HG03571 (cell line): ENCODE measurements at regions not wholly inside any gene's neighbourhood (a gene's known extent, or its start where the extent isn't known, plus 50 kb on each side); places are given as distances from the start of the nearest gene placed in this dataset.
"Not testable (repeated sequence)": the region's sequence is repeated elsewhere in the genome, so short reads cannot be mapped to it uniquely, and the experiment has no call there.

ENCODE experiments used
- ATAC-seq: cut with Tn5 transposase; IDR thresholded peaks from one replicate; pipeline ENCODE4 v1.9.1; 2021; ENCODE audit not compliant: unreplicated experiment

GRCh38 chr5:174612686-174613085, 111.7 kb upstream of the MSX2 start:
- ATAC-seq = no peak

DNA sequence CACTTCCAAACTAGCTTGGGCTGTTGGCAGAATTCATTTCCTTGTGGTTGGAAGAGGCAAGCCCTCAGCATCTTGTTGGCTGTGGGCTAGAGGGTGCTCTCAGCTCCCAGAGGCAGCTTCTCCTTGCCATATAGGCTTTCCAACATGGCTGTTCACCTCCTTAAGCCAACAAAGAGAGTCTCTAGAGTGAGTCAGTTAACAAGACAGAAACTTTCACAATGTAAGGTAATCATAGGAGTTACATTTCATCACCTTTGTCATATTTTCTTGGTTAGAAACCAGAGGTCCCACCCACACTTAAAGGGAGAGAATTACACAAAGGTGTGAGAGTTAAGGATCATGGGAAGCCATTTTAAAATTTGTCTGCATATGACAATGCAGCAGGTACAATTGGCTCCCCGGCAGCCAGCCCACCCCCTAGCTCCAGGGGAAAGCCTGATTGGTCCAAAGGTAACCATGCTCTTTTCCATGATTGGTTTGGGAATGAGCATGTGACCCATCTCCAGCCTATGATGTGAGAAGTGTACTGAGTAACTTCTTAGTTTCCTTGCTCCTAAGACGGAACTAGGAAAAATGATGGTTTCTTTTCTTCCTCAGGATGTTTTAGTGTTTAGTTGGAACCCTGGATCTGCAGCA, 109.8 kb upstream of the MSX2 start:
- ATAC-seq = no peak

- ATAC-seq = no peak
Measured at GRCh38 chr5:174616036-174616435, 108.3 kb upstream of the MSX2 start.

GRCh38 chr5:174617285-174617684, 107.1 kb upstream of the MSX2 start:
- ATAC-seq = no peak

GRCh38 chr5:174617910-174618309, 106.5 kb upstream of the MSX2 start:
- ATAC-seq = no peak

DNA sequence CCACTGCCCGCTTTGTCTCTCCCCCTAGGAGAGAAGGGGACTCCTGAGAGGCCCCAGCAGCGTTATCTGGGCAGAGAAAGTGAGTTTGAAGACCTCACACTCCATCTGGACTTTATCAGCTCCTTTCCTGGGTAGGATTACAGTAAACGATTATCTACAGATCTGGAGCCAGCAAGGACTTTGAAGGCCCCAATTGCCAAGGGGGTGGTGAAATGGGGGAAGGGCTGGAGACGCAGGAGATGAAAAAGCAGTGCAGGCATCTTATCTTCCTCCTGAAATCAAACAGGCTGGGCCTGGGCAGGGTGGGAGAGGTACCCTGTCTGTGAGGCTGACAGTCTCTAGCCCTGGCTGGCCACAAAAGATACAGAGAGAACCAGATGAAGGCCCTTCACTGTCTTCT, 105.8 kb upstream of the MSX2 start:
- no peak for ATAC-seq

- no peak for ATAC-seq
Measured at GRCh38 chr5:174622067-174622466, 102.3 kb upstream of the MSX2 start.

GRCh38 chr5:174623018-174623417, 101.4 kb upstream of the MSX2 start:
- ATAC-seq = no peak

DNA sequence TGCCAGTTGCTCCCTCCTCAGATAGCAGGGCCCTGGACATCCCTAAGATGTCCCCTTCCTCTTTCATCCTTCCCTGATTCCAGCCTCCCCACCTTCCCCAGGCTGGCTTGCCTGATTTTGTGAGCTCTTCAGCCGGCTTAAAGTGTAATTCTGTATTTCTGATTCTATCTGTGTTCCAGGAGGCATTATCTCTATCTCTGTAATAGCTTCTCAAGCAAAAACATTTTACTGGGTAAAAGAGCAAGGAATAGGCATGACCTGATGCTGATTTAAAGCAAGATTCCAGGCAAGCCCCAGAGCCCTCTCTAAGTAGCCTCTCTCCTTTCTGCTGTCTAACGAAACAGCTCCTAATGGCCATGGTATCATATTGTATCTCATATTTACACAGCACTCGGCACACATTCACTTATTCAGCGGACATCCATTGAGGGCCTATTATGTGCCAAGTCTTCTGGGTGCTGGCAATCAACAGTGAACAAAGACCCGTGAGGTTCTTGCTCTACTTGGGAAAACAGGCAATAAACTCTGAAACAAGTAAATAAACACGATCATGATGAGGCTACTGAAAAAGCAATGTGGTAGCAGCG, 100.9 kb upstream of the MSX2 start:
- no peak for ATAC-seq

DNA sequence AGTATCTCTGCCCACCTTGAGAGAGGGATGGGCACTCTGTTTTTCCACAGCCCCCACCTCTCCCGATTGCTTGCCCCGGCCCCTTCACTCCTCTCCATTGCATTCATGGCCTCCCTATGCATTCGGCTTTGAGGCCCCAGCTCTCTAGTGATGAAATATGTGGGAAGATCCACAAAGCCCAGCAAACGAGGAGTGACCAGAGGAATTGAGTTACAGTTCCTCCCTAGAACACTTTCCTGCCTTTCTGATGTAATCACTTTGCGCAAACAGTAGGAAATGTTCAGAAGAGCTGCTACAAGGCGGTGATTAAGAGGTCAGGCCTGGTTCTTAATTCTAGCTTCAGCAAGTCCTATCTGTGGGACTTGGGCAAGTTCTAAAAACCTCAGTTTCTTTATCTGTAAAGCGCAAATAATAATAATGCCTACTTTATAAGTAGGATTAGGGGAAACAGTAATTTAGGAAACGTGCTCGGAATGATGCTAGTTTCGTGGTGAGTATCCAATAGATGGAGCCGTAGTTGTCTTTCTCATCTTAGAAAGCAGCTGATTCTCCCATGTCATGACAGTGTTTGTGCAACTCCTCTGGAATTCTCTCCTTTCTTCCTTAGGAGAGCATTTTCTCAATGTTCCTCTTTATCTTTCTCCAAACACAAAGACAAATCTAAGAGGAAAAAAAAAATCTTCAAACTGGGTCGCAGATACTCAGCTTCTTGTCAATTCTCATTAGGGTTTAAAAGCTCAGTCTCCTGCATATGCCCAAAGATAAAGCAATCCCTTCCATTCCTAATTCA, 99.5 kb upstream of the MSX2 start:
- ATAC-seq = no peak

DNA sequence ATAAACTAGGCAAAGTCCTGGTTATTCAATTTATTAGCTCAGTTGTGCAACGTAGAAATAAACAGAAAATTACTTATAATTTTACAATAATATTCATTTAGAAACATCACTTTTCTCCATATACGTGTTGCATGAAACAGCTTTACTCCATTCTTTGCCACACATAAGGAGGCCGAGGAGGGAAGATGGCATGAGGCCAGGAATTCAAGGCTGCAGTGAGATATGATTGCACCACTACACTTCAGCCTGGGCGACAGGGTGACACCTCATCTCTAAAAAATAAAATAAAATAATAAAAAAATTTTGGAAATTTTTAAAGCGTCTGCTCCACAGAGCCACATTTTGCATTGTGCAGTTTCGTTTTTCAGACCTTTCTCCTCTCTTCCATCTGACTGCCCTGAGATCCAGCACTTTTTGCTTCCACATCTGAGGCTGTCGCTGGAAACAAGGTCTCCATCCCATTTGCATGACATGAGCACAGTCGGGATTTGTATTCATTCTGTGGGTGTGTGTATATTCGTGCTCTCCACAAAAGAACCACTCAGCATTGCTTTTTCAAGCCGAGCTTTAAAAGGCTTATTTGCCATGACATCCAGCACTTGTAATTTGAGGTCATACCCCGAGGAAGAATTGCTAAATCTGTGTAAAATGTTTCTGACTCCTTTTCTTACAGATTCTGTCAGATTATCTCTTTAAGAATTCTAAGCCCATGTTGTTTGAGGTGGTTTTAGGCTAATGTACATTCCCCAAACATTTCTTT, 98.6 kb upstream of the MSX2 start:
- no peak for ATAC-seq

DNA sequence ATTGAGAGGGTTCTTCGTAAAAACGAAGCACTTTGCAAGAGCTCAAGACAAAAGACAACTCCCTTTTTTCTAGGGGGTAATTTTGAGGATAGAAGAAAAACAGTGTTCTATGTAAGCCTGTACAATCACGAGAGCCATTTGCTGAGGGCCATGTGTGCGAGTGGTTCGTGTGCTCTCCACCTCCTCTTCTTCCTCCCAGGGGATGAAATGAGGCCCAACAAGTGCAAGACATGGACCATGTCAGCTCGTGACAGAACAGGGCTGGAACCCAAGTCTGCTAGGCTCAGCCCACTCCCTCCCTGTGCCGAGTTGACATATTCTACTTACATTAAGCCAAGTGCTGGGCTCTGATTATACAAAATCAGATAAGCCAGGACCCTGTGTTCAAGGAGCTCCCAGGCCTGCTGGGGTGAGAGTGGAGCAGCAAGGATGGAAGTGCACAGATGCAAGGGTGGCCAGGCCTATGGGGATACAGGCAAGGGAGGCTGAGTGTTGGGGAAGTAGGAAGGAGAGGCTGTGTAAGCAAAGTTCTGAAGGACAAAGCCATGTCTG, 97.9 kb upstream of the MSX2 start:
- ATAC-seq = no peak

- no peak for ATAC-seq
Measured at GRCh38 chr5:174636094-174636493, 88.3 kb upstream of the MSX2 start.

- no peak for ATAC-seq
Measured at GRCh38 chr5:174642816-174643405, 81.5 kb upstream of the MSX2 start.

DNA sequence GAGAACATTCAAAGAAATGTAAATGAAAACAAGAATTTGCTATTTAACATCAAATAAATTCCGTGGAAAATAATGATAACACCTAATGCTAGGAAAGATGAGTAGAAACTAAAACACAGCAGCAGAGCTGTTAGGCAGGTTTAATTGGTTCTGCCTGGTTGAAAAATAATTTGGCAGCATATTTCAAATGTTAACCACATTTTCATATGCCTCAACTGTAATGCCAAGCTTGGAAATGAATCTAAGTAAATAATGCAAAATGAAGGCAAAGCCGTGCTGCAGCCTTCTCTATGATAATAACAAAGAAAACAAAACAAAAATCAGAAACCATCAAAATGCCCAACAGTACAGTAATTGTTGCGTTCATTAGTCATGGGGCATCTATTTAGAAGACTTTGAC, 79.9 kb upstream of the MSX2 start:
- ATAC-seq = no peak

DNA sequence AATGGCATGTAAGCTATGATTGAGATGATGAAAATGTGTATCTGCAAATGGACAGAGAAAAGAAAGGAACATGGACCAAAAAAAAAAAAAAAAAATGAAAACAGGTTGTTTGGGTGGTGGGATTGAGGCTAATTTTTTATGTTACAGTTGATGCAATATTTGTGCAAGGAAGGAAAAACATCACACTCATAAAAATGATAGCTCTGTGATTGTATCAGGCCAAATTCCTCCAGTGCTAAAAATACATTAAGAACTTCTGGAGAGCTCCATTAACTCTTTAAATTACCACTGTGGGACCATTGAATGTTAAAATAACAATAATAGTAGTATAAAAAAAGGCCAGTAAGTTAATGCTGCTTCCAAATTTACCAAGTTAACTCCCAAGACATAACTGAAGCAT, 79.5 kb upstream of the MSX2 start:
- ATAC-seq = no peak

DNA sequence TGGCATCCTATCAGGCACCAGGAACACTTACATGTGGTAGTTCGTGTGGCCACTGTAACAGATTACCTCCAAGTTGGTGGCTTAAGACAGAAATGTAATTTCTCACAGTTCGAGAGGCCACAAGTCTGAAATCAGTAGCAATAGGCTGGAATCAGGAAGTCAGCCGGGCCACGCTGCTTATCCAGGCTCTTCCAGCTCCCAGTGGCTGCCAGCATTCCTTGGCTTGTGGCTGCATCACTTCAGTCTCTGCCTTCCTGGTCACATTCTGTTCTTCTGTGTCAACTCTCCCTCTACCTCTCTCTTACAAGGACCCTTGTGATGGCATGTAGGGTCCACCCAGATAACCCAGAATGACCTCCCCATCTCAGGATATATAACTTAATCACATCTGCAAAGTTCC, 78.7 kb upstream of the MSX2 start:
- no peak for ATAC-seq

DNA sequence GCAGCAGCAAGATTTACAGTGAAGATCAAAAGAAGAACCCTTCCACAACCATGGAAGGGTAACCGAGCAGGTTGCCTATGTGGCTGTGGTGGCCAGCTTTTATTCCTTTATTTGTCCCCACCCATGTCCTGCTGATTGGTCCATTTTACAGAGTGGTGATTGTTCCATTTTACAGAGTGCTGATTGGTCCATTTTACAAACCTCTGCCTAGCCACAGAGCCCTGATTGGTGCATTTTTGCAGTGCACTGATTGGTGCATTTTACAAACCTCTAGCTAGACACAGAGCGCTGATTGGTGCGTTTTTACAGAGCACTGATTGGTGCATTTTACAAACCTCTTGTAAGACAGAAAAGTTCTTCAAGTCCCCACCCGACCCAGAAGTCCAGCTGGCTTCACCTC, 75.8 kb upstream of the MSX2 start:
- ATAC-seq = not testable (repeated sequence)

DNA sequence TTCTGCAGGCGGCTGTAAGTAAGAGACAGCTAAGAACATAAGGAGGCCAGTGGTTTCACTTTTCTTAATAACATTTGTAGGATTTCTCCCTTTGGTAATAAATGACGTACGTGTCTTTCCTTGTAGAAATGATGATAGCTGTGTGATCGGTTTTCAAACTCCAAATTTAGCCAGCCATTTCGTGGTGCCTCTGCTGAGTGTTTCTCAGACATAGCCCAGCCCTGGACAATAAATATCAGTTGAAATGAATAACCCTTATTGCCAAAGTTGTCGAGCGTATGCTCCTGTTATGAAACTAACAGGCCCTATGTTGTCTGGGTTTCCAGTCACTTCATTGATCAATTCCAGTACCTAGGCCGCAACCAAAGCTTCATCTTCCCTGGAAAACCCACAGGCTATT, 75.0 kb upstream of the MSX2 start:
- no peak for ATAC-seq

- no peak for ATAC-seq
Measured at GRCh38 chr5:174654442-174654841, 69.9 kb upstream of the MSX2 start.

- no peak for ATAC-seq
Measured at GRCh38 chr5:174655351-174655750, 69.0 kb upstream of the MSX2 start.
